ENCODE measurements at regions not wholly inside any gene's neighbourhood (a gene's known extent, or its start where the extent isn't known, plus 50 kb on each side); places are given as distances from the start of the nearest gene placed in this dataset.

DNA sequence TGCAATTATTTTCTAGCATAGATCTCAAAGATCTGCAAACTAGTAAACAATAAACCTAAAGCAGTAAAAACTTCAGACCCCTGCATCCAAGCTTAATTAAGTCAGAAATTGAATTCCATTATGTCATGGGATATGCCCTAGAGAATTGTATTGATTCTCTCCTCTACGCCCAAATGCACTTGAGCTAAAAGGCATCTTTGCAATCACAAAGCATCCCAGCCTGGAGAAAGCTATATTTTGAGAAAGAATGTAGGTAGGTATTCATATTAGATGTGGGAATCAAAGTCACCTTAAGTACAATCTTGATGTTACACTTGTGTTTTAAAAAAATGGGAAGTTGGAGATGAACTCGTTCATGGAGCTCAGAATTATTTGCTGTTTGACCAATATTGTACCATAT lies 386.7 kb downstream of the ADAMTS20 start:
- TF ChIP-seq, protein P1, sequence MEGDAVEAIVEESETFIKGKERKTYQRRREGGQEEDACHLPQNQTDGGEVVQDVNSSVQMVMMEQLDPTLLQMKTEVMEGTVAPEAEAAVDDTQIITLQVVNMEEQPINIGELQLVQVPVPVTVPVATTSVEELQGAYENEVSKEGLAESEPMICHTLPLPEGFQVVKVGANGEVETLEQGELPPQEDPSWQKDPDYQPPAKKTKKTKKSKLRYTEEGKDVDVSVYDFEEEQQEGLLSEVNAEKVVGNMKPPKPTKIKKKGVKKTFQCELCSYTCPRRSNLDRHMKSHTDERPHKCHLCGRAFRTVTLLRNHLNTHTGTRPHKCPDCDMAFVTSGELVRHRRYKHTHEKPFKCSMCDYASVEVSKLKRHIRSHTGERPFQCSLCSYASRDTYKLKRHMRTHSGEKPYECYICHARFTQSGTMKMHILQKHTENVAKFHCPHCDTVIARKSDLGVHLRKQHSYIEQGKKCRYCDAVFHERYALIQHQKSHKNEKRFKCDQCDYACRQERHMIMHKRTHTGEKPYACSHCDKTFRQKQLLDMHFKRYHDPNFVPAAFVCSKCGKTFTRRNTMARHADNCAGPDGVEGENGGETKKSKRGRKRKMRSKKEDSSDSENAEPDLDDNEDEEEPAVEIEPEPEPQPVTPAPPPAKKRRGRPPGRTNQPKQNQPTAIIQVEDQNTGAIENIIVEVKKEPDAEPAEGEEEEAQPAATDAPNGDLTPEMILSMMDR (IDR thresholded peaks at IDR 0.05), result no peak
- no peak for TF ChIP-seq POLR2A (IDR thresholded peaks at IDR 0.05)
